Ectodermal cell (in vitro differentiated cells): ENCODE measurements at regions not wholly inside any gene's neighbourhood (a gene's known extent, or its start where the extent isn't known, plus 50 kb on each side); places are given as distances from the start of the nearest gene placed in this dataset.
"Not testable (repeated sequence)": the region's sequence is repeated elsewhere in the genome, so short reads cannot be mapped to it uniquely, and the experiment has no call there.

Experiments
- H3K27ac ChIP-seq: 2 replicates; pipeline ENCODE4 v1.7.0; 2013; ENCODE audit warnings: mild to moderate bottlenecking, low read depth, low read length; ENCODE audit not compliant: insufficient read depth, poor library complexity, severe bottlenecking
- H3K27me3 ChIP-seq: 2 replicates; pipeline ENCODE4 v1.7.0; 2013; ENCODE audit warnings: mild to moderate bottlenecking, low read length; ENCODE audit not compliant: insufficient read depth, control insufficient read depth, poor library complexity, severe bottlenecking
- H3K36me3 ChIP-seq: one replicate; pipeline ENCODE4 v1.7.0; 2013; ENCODE audit warnings: low read length; ENCODE audit not compliant: control insufficient read depth, insufficient read depth
- H3K4me1 ChIP-seq: one replicate; pipeline ENCODE4 v1.7.0; 2013; ENCODE audit warnings: low read length; ENCODE audit not compliant: control insufficient read depth, insufficient read depth
- H3K4me3 ChIP-seq: 2 replicates; pipeline ENCODE4 v1.7.0; 2013; ENCODE audit warnings: low read depth, low read length, control low read depth; ENCODE audit not compliant: insufficient read depth
- H3K9me3 ChIP-seq: 2 replicates; pipeline ENCODE4 v1.7.0; 2013; ENCODE audit warnings: mild to moderate bottlenecking, low read length, moderate library complexity; ENCODE audit not compliant: control insufficient read depth
- WGBS, 2 experiments: methylation state at CpG; one replicate each; pipeline ENCODE4 v1.1.7; 2013; ENCODE audit warnings: missing lambda C conversion rate in 2 of 2; 5-methylcytosine and 5-hydroxymethylcytosine counted together

- 92 to 94% methylated on average over 7 of the region's 7 CpGs for WGBS, 2 experiments
- not testable (repeated sequence) for H3K27ac ChIP-seq, H3K27me3 ChIP-seq, H3K9me3 ChIP-seq, H3K4me3 ChIP-seq, H3K4me1 ChIP-seq, H3K36me3 ChIP-seq
Measured at GRCh38 chr7:35853194-35853593, 52.3 kb downstream of the SEPTIN7 start.

GRCh38 chr7:35854311-35854710 lies 53.5 kb downstream of the SEPTIN7 start:
- Histone ChIP-seq H3K9me3 (no peaks in the 10 kb centered on the region), H3K27me3 (no peaks in the 10 kb centered on the region), H3K27ac (no peak overlapping the region), H3K4me3 (no peak overlapping the region), H3K36me3 (no peaks in the 10 kb centered on the region), H3K4me1 (no peaks in the 10 kb centered on the region)
- 64 to 88% methylated on average over 1 of the region's 1 CpG for WGBS, 2 experiments

DNA sequence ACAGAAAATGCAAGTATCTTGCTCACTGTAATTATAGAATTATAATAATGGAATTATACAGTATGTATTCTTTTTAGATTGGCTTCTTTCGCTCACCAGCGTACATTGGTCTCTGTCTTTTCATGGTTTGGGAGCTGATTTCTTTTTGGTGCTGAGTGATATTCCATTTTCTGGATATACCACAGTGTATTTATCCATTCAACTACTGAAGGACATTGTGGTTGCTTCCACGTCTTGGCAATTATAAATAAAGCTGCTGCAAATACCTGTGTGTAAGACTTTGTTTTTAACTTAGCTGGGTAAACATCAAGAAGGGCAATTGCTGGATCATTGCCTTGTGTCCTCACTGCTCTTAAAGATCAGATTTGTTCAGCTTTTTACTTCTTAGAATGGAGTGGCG lies 55.3 kb downstream of the SEPTIN7 start:
- H3K27me3 ChIP-seq, result no peaks in the 10 kb centered on the region
- no peaks in the 10 kb centered on the region for H3K4me1 ChIP-seq
- no peak overlapping the region for H3K27ac ChIP-seq
- H3K9me3 ChIP-seq, result no peaks in the 10 kb centered on the region
- H3K36me3 ChIP-seq, result no peaks in the 10 kb centered on the region
- 47 to 48% methylated on average over 2 of the region's 4 CpGs for WGBS, 2 experiments
- H3K4me3 ChIP-seq, result no peak overlapping the region

DNA sequence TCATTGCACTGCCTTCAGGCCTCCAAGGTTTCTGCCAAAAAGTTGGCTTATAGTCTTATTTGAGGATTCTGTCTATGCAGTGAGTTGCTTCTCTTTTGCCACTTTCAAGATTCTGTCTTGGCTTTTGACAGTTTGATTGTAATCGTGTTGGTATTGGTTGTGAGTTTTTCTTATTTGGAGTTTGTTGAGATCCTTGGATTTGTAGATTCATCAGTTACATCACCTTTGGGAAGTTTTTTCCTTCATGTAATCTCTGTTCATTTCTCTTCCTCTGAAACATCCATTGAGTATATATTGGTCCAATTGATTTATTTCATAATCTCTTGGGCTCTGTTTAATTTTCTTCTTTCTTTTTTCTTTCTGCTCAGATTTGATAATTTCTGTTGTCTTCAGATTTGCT lies 59.8 kb downstream of the SEPTIN7 start:
- Histone ChIP-seq H3K27me3 (no peaks in the 10 kb centered on the region), H3K4me1 (no peaks in the 10 kb centered on the region), H3K4me3 (no peak overlapping the region), H3K27ac (no peak overlapping the region), H3K36me3 (no peaks in the 10 kb centered on the region), H3K9me3 (no peaks in the 10 kb centered on the region)
- WGBS, 2 experiments, result 86 to 94% methylated on average over 1 of the region's 1 CpG

DNA sequence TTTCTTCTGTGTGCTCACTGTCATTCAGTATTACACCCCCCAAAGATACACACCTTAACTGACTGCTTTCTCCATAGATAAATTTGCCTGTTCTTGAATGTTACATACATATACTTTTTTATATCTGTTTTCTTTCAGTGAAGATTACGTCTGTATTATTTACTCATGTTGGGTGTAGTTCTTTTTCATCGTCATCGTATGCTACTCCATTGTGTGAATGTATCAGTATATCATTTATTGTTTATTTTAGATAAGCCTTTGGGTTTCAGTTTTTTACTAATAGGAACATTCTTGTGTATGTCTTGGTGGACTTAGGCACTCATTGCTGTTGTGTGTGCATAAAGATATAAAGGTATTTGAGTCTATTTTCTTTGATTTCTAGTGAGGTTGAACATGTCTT lies 64.4 kb downstream of the SEPTIN7 start:
- Histone ChIP-seq H3K27ac (no peak overlapping the region), H3K4me1 (no peaks in the 10 kb centered on the region), H3K4me3 (no peak overlapping the region), H3K27me3 (no peaks in the 10 kb centered on the region), H3K36me3 (no peaks in the 10 kb centered on the region), H3K9me3 (no peaks in the 10 kb centered on the region)
- whole genome bisulfite sequencing, 2 experiments, result 95 to 100% methylated on average over 2 of the region's 3 CpGs

DNA sequence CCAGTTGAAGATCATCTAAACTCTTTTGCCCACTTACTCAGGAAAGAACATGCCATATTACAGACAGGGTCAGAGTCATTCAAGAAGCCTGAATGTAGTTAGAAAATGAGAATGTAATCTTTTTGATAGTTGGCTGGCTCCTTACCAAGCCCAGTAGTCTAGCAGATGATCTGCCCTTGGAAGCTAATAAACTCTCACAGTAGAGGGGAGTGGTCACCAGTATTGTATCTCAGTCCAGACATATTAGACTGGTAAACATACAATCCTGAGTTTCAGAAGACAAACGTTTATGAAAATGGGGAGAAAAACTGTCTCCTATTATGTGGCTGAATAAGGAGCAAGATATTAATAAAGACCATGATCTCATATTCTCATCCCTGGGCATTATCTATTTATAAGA lies 65.3 kb downstream of the SEPTIN7 start:
- no peak overlapping the region for H3K4me3 ChIP-seq
- H3K27me3 ChIP-seq, result no peaks in the 10 kb centered on the region
- H3K9me3 ChIP-seq, result no peaks in the 10 kb centered on the region
- no peaks in the 10 kb centered on the region for H3K36me3 ChIP-seq
- WGBS, 2 experiments, result 75% methylated on average over 1 of the region's 1 CpG; no CpG with 5 or more reads in 1 of the 2 experiments
- no peak overlapping the region for H3K27ac ChIP-seq
- no peaks in the 10 kb centered on the region for H3K4me1 ChIP-seq

- H3K9me3 ChIP-seq, H3K27ac ChIP-seq, H3K36me3 ChIP-seq, H3K4me3 ChIP-seq, H3K4me1 ChIP-seq, H3K27me3 ChIP-seq: not testable (repeated sequence)
- WGBS, 2 experiments, result 97 to 100% methylated on average over 1 of the region's 1 CpG
Measured at GRCh38 chr7:35869117-35869516, 68.3 kb downstream of the SEPTIN7 start.

DNA sequence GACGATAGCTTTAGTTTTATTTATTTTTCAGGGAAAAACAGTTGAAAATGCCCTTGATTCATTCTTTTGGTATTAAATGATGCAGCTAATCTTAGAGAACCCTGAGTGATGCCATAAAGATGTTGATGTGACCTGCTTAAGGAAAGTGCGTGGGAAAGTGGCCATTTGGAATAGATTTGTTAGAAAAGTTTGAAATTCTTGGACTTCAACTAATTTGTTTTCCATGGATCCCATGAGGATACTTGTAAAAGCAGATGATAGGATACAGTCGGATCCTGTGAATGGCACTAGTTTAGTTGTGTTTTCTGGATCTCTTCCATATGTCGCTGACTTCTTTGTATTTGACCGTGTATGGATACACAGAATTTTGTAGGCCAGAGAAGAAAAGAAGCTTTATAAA lies 69.0 kb downstream of the SEPTIN7 start:
- no peaks in the 10 kb centered on the region for H3K36me3 ChIP-seq
- 93 to 96% methylated on average over 4 to 5 of the region's 5 CpGs for WGBS, 2 experiments

GRCh38 chr7:35871856-35872255 lies 71.0 kb downstream of the SEPTIN7 start:
- no peaks in the 10 kb centered on the region for H3K9me3 ChIP-seq
- no peaks in the 10 kb centered on the region for H3K4me1 ChIP-seq
- H3K27ac ChIP-seq, result no peak overlapping the region
- no peaks in the 10 kb centered on the region for H3K27me3 ChIP-seq
- no peaks in the 10 kb centered on the region for H3K36me3 ChIP-seq
- no peak overlapping the region for H3K4me3 ChIP-seq

More for the DNA sequence above, 69.0 kb downstream of the SEPTIN7 start:
- Histone ChIP-seq H3K4me1 (no peaks in the 10 kb centered on the region), H3K9me3 (no peaks in the 10 kb centered on the region), H3K27me3 (no peaks in the 10 kb centered on the region), H3K4me3 (no peak overlapping the region), H3K27ac (no peak overlapping the region)

DNA sequence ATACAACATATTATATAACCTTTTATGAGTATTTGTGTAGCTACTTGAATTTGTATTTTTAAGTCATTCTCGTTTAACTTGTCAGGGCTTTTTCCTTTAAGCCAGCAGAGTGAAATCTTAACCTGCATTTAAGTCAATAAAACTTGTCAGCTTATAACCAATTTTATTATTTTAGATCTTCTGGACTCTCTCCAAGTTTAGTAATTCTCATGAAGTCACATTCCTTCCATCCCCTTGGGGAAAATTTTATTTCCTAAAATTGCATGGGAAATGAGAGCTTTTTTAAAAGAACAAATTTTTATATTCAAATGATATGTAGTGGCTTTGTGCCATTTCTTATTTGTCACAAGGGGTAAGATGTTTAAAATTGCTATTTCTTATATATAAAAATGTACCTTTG lies 74.0 kb downstream of the SEPTIN7 start:
- Histone ChIP-seq H3K27ac (no peak overlapping the region), H3K9me3 (no peaks in the 10 kb centered on the region), H3K27me3 (no peaks in the 10 kb centered on the region), H3K36me3 (no peaks in the 10 kb centered on the region), H3K4me3 (no peak overlapping the region), H3K4me1 (no peaks in the 10 kb centered on the region)
- 100% methylated on average over 1 of the region's 1 CpG for WGBS, 2 experiments

GRCh38 chr7:35875292-35875691 lies 74.4 kb downstream of the SEPTIN7 start:
- no peaks in the 10 kb centered on the region for H3K36me3 ChIP-seq
- WGBS, 2 experiments, result 92 to 100% methylated on average over 2 of the region's 2 CpGs

More at GRCh38 chr7:35875292-35875691, 74.4 kb downstream of the SEPTIN7 start:
- Histone ChIP-seq H3K27me3 (no peaks in the 10 kb centered on the region), H3K27ac (no peak overlapping the region), H3K4me1 (no peaks in the 10 kb centered on the region), H3K4me3 (no peak overlapping the region), H3K9me3 (no peaks in the 10 kb centered on the region)
